NCI-H187 treated with DMSO at 0.1 percent for 48 hours (cell line): ENCODE measurements at regions not wholly inside any gene's neighbourhood (a gene's known extent, or its start where the extent isn't known, plus 50 kb on each side); places are given as distances from the start of the nearest gene placed in this dataset.

Source experiments
- DNase-seq: peaks from one replicate; lab custom pipeline; 2025; lab: John Stamatoyannopoulos, UW

GRCh38 chr14:44009642-44010041 lies 497.4 kb downstream of the FSCB start:
- no peak for DNase-seq

- no peak for DNase-seq
Observed at GRCh38 chr14:43988989-43989388, 518.1 kb downstream of the FSCB start.

- no peak for DNase-seq
Observed at GRCh38 chr14:43983721-43984120, 523.4 kb downstream of the FSCB start.

GRCh38 chr14:43981135-43981768 lies 525.8 kb downstream of the FSCB start:
- DNase-seq = no peak

GRCh38 chr14:43956741-43957140 lies 550.3 kb downstream of the FSCB start:
- DNase-seq = no peak

- DNase-seq = no peak
Observed at GRCh38 chr14:43949400-43949799, 557.7 kb downstream of the FSCB start.

GRCh38 chr14:43939836-43940235 lies 567.2 kb downstream of the FSCB start:
- DNase-seq = no peak

- DNase-seq = no peak
Observed at GRCh38 chr14:43938588-43939281, 568.3 kb downstream of the FSCB start.

GRCh38 chr14:43937001-43937400 lies 570.1 kb downstream of the FSCB start:
- DNase-seq = no peak

GRCh38 chr14:43934102-43934501 lies 573.0 kb downstream of the FSCB start:
- no peak for DNase-seq

GRCh38 chr14:43914041-43914693 lies 592.9 kb downstream of the FSCB start:
- DNase-seq = no peak

GRCh38 chr14:43903209-43903608 lies 603.9 kb downstream of the FSCB start:
- DNase-seq = no peak

GRCh38 chr14:43901911-43902673 lies 605.0 kb downstream of the FSCB start:
- DNase-seq = no peak

GRCh38 chr14:43900173-43900655 lies 606.9 kb downstream of the FSCB start:
- no peak for DNase-seq

- DNase-seq = no peak
Observed at GRCh38 chr14:43898687-43899086, 608.4 kb downstream of the FSCB start.

- DNase-seq = no peak
Observed at GRCh38 chr14:43896044-43896443, 611.0 kb downstream of the FSCB start.

- no peak for DNase-seq
Observed at GRCh38 chr14:43894534-43894933, 612.5 kb downstream of the FSCB start.

- no peak for DNase-seq
Observed at GRCh38 chr14:43887523-43887922, 619.6 kb downstream of the FSCB start.

- no peak for DNase-seq
Observed at GRCh38 chr14:43877351-43877960, 629.6 kb downstream of the FSCB start.

GRCh38 chr14:43872752-43873655 lies 634.1 kb downstream of the FSCB start:
- no peak for DNase-seq

GRCh38 chr14:43872222-43872621 lies 634.9 kb downstream of the FSCB start:
- DNase-seq = no peak
